GM12878 (cell line): ENCODE measurements at regions not wholly inside any gene's neighbourhood (a gene's known extent, or its start where the extent isn't known, plus 50 kb on each side); places are given as distances from the start of the nearest gene placed in this dataset.

Experiments
- CTCF ChIP-seq, 3 experiments: IDR thresholded peaks in 2 of 3; conservative IDR thresholded peaks in 1 of 3; 2 replicates each; pipeline ENCODE4 v1.5.1; 2011; ENCODE audit warnings: low read depth in 3 of 3, low read length in 3 of 3, mild to moderate bottlenecking in 3 of 3, control low read depth in 2 of 3, moderate library complexity in 2 of 3, inconsistent platforms in 1 of 3, mixed read lengths in 1 of 3; ENCODE audit not compliant: control insufficient read depth in 2 of 3, insufficient read depth in 1 of 3; ENCODE audit errors: extremely low read depth in 1 of 3
- DPF2 ChIP-seq: fragments of 450-650 bp; IDR thresholded peaks from 2 replicates; pipeline ENCODE4 v1.6.1; 2017; ENCODE audit warnings: mild to moderate bottlenecking
- JUND ChIP-seq: IDR thresholded peaks from 2 replicates; pipeline ENCODE4 v1.6.1; 2012; ENCODE audit warnings: low read depth, mild to moderate bottlenecking, low read length, improper control_type of control experiment, moderate library complexity
- NFYB ChIP-seq: IDR thresholded peaks from 2 replicates; pipeline ENCODE4 v1.6.1; 2011; ENCODE audit warnings: low read depth, mild to moderate bottlenecking, low read length, improper control_type of control experiment, moderate library complexity; ENCODE audit not compliant: insufficient read depth
- POLR2A ChIP-seq: IDR thresholded peaks from 2 replicates; pipeline ENCODE4 v1.6.1; 2011; ENCODE audit warnings: low read depth, mild to moderate bottlenecking, low read length

- TF ChIP-seq CTCF (IDR thresholded peaks at IDR 0.05 in 2 of 3, conservative IDR thresholded peaks at IDR 0.05 in 1 of 3; ENCODE audit: control insufficient read depth in 2 of 3, extremely low read depth in 1 of 3, insufficient read depth in 1 of 3, low read depth in 3 of 3, low read length in 3 of 3) (no peak), POLR2A (no peak), DPF2 (no peak), NFYB (no peak), JUND (no peak)
Measured at GRCh38 chr2:167404627-167405284, 516.5 kb downstream of the XIRP2 start.
